Activated B cell treated with CpG ODN at 0.5 μM for 24 hours (primary cell): ENCODE measurements at regions not wholly inside any gene's neighbourhood (a gene's known extent, or its start where the extent isn't known, plus 50 kb on each side); places are given as distances from the start of the nearest gene placed in this dataset.
"Not testable (repeated sequence)": the region's sequence is repeated elsewhere in the genome, so short reads cannot be mapped to it uniquely, and the experiment has no call there.

Source experiments
- ATAC-seq: fragments of 200-7000 bp; cut with Tn5 transposase; one replicate; pipeline ENCODE4 v1.10.0; 2021; ENCODE audit warnings: low read depth, mild to moderate bottlenecking, moderate library complexity
- CTCF ChIA-PET: fragments of 350-600 bp; sonication (Branson Sonifier 250); formaldehyde crosslinking; loops from one replicate; lab custom pipeline; 2021; ENCODE audit warnings: antibody characterized with exemption; lab: Charles Lee
- POLR2A ChIA-PET: fragments of 350-600 bp; sonication (Branson Sonifier 250); formaldehyde crosslinking; loops from one replicate; lab custom pipeline; 2021; ENCODE audit warnings: antibody characterized with exemption; lab: Charles Lee
- DNase-seq: peaks from one replicate; pipeline ENCODE4 v3.0.0; 2022
- H3K27ac Mint-ChIP-seq: one replicate; pipeline ENCODE4 v1.8.0; 2020; ENCODE audit warnings: mixed read lengths
- H3K27me3 Mint-ChIP-seq: one replicate; pipeline ENCODE4 v1.8.0; 2021; ENCODE audit warnings: mixed read lengths
- H3K36me3 Mint-ChIP-seq: one replicate; pipeline ENCODE4 v1.8.0; 2021; ENCODE audit warnings: low read depth, mixed read lengths
- H3K4me1 Mint-ChIP-seq: one replicate; pipeline ENCODE4 v1.8.0; 2021; ENCODE audit warnings: mixed read lengths
- H3K4me3 Mint-ChIP-seq: one replicate; pipeline ENCODE4 v1.8.0; 2020; ENCODE audit warnings: mild to moderate bottlenecking, mixed read lengths
- H3K9me3 Mint-ChIP-seq: one replicate; pipeline ENCODE4 v1.8.0; 2020; ENCODE audit warnings: mixed read lengths
- CTCF ChIP-seq: fragments of 200-600 bp; IDR thresholded peaks from one replicate; pipeline ENCODE4 v1.8.0; 2022; ENCODE audit warnings: antibody characterized with exemption, mild to moderate bottlenecking
- intact Hi-C: fragments of 100-400 bp; cut with micrococcal nuclease; formaldehyde crosslinking; loops from one replicate; pipeline ENCODE4 v1.15.1; 2024

GRCh38 chr1:29590583-29591565 lies 354.6 kb downstream of the PTPRU start:
- no peak overlapping the region for H3K27ac Mint-ChIP-seq
- DNase-seq (no peak), ATAC-seq (no peak)
- no peaks in the 10 kb centered on the region for H3K36me3 Mint-ChIP-seq
- peaks cover 7% of the 10 kb centered on the region for H3K9me3 Mint-ChIP-seq
- H3K4me3 Mint-ChIP-seq: no peak overlapping the region
- ChIA-PET POLR2A (no interaction called here), CTCF (no interaction called here)
- intact Hi-C loops: no loop called here
- H3K27me3 Mint-ChIP-seq: no peaks in the 10 kb centered on the region
- TF ChIP-seq CTCF: no peak
- no peaks in the 10 kb centered on the region for H3K4me1 Mint-ChIP-seq

DNA sequence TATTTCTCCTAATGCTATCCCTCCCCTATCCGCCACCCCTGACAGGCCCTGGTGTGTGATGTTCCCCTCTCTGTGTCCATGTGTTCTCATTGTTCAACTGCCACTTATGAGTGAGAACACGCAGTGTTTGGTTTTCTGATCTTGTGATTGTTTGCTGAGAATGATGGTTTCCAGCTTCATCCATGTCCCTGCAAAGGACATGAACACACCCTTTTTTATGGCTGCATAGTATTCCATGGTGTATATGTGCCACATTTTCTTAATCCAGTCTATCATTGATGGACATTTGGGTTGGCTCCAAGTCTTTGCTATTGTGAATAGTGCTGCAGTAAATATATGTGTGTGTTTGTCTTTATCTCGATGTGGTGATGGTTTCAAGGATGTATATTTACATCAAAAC lies 353.4 kb downstream of the PTPRU start:
- POLR2A ChIA-PET, ATAC-seq, CTCF ChIA-PET, H3K4me1 Mint-ChIP-seq, H3K27ac Mint-ChIP-seq, DNase-seq, intact Hi-C loops, H3K4me3 Mint-ChIP-seq, H3K9me3 Mint-ChIP-seq, H3K36me3 Mint-ChIP-seq, H3K27me3 Mint-ChIP-seq: not testable (repeated sequence)

GRCh38 chr1:29586991-29587745 lies 350.8 kb downstream of the PTPRU start:
- no peak overlapping the region for H3K4me3 Mint-ChIP-seq
- ATAC-seq (no peak), DNase-seq (no peak)
- intact Hi-C loops: no loop called here
- TF ChIP-seq CTCF: no peak
- no peaks in the 10 kb centered on the region for H3K36me3 Mint-ChIP-seq
- H3K27me3 Mint-ChIP-seq: no peaks in the 10 kb centered on the region
- H3K4me1 Mint-ChIP-seq: no peaks in the 10 kb centered on the region
- H3K9me3 Mint-ChIP-seq: peaks cover 7% of the 10 kb centered on the region
- ChIA-PET POLR2A (no interaction called here), CTCF (no interaction called here)
- H3K27ac Mint-ChIP-seq: no peak overlapping the region

GRCh38 chr1:29586215-29586614 lies 349.9 kb downstream of the PTPRU start:
- H3K36me3 Mint-ChIP-seq: no peaks in the 10 kb centered on the region
- ChIA-PET POLR2A (no interaction called here), CTCF (no interaction called here)
- H3K4me1 Mint-ChIP-seq: no peaks in the 10 kb centered on the region
- no peak for DNase-seq
- ATAC-seq: no peak
- no peak overlapping the region for H3K4me3 Mint-ChIP-seq
- H3K27ac Mint-ChIP-seq: no peak overlapping the region
- H3K27me3 Mint-ChIP-seq: no peaks in the 10 kb centered on the region
- intact Hi-C loops: no loop called here
- TF ChIP-seq CTCF: no peak
- peaks cover 7% of the 10 kb centered on the region for H3K9me3 Mint-ChIP-seq

GRCh38 chr1:29585656-29586055 lies 349.3 kb downstream of the PTPRU start:
- no peak for TF ChIP-seq CTCF
- POLR2A ChIA-PET: no interaction called here
- DNase-seq: no peak
- ATAC-seq: no peak
- intact Hi-C loops: no loop called here
- no peaks in the 10 kb centered on the region for H3K27me3 Mint-ChIP-seq
- H3K4me1 Mint-ChIP-seq: no peaks in the 10 kb centered on the region
- peaks cover 7% of the 10 kb centered on the region for H3K9me3 Mint-ChIP-seq
- no peak overlapping the region for H3K4me3 Mint-ChIP-seq
- H3K36me3 Mint-ChIP-seq: no peaks in the 10 kb centered on the region
- CTCF ChIA-PET: no interaction called here
- no peak overlapping the region for H3K27ac Mint-ChIP-seq
